ENCODE measurements at regions not wholly inside any gene's neighbourhood (a gene's known extent, or its start where the extent isn't known, plus 50 kb on each side); places are given as distances from the start of the nearest gene placed in this dataset.

- no peaks in the 10 kb centered on the region for H3K4me1 ChIP-seq
- no peak for TF ChIP-seq EP300 (IDR thresholded peaks at IDR 0.05)
- TF ChIP-seq POLR2A (IDR thresholded peaks at IDR 0.05), result no peak
- no peak for TF ChIP-seq POLR2AphosphoS5 (IDR thresholded peaks at IDR 0.05)
- TF ChIP-seq CTCF (IDR thresholded peaks at IDR 0.05), result no peak
- DNase-seq (ENCODE audit: low spot score in 2 of 2), result no peak
- no peak overlapping the region for H3K27ac ChIP-seq
- 73% methylated on average over 3 of the region's 3 CpGs for WGBS
- no peaks in the 10 kb centered on the region for H3K9me3 ChIP-seq
- H3K36me3 ChIP-seq, result no peaks in the 10 kb centered on the region
- no peaks in the 10 kb centered on the region for H3K27me3 ChIP-seq
- H3K4me3 ChIP-seq, result no peak overlapping the region
Observed at GRCh38 chr12:73514672-73515071, 1023.0 kb upstream of the ATXN7L3B start.

- 0% methylated on average over 1 of the region's 1 CpG for WGBS
- no peak overlapping the region for H3K27ac ChIP-seq
- H3K27me3 ChIP-seq, result no peaks in the 10 kb centered on the region
- no peak overlapping the region for H3K4me3 ChIP-seq
- TF ChIP-seq POLR2AphosphoS5 (IDR thresholded peaks at IDR 0.05) (no peak), EP300 (IDR thresholded peaks at IDR 0.05) (no peak), CTCF (IDR thresholded peaks at IDR 0.05) (no peak), POLR2A (IDR thresholded peaks at IDR 0.05) (no peak)
- DNase-seq (ENCODE audit: low spot score in 2 of 2), result no peak
- no peaks in the 10 kb centered on the region for H3K4me1 ChIP-seq
- peaks cover 4% of the 10 kb centered on the region for H3K9me3 ChIP-seq
- no peaks in the 10 kb centered on the region for H3K36me3 ChIP-seq
Observed at GRCh38 chr12:73517859-73518258, 1019.8 kb upstream of the ATXN7L3B start.

GRCh38 chr12:73529231-73529630 lies 1008.4 kb upstream of the ATXN7L3B start:
- Histone ChIP-seq H3K27me3 (no peaks in the 10 kb centered on the region), H3K4me1 (no peaks in the 10 kb centered on the region), H3K27ac (no peak overlapping the region), H3K4me3 (no peak overlapping the region), H3K36me3 (no peaks in the 10 kb centered on the region), H3K9me3 (peaks cover 6% of the 10 kb centered on the region)
- TF ChIP-seq CTCF (IDR thresholded peaks at IDR 0.05) (no peak), POLR2A (IDR thresholded peaks at IDR 0.05) (no peak), EP300 (IDR thresholded peaks at IDR 0.05) (no peak), POLR2AphosphoS5 (IDR thresholded peaks at IDR 0.05) (no peak)
- WGBS, result 84% methylated on average over 1 of the region's 1 CpG
- DNase-seq (ENCODE audit: low spot score in 2 of 2), result no peak

- DNase-seq (ENCODE audit: low spot score in 2 of 2), result no peak
- TF ChIP-seq POLR2A (IDR thresholded peaks at IDR 0.05) (no peak), EP300 (IDR thresholded peaks at IDR 0.05) (no peak), POLR2AphosphoS5 (IDR thresholded peaks at IDR 0.05) (no peak), CTCF (IDR thresholded peaks at IDR 0.05) (no peak)
- Histone ChIP-seq H3K4me1 (no peaks in the 10 kb centered on the region), H3K9me3 (peaks cover 6% of the 10 kb centered on the region), H3K27me3 (no peaks in the 10 kb centered on the region), H3K4me3 (no peak overlapping the region), H3K36me3 (no peaks in the 10 kb centered on the region), H3K27ac (no peak overlapping the region)
Observed at GRCh38 chr12:73529954-73530353, 1007.7 kb upstream of the ATXN7L3B start.

GRCh38 chr12:73531752-73532151 lies 1005.9 kb upstream of the ATXN7L3B start:
- Histone ChIP-seq H3K27ac (no peak overlapping the region), H3K27me3 (no peaks in the 10 kb centered on the region), H3K36me3 (no peaks in the 10 kb centered on the region), H3K4me3 (no peak overlapping the region), H3K9me3 (peaks cover 6% of the 10 kb centered on the region), H3K4me1 (no peaks in the 10 kb centered on the region)
- TF ChIP-seq EP300 (IDR thresholded peaks at IDR 0.05) (no peak), POLR2A (IDR thresholded peaks at IDR 0.05) (no peak), POLR2AphosphoS5 (IDR thresholded peaks at IDR 0.05) (no peak), CTCF (IDR thresholded peaks at IDR 0.05) (no peak)
- no peak for DNase-seq (ENCODE audit: low spot score in 2 of 2)

All from suprapubic skin (tissue), 4 donors.